ENCODE measurements at regions not wholly inside any gene's neighbourhood (a gene's known extent, or its start where the extent isn't known, plus 50 kb on each side); places are given as distances from the start of the nearest gene placed in this dataset.

DNA sequence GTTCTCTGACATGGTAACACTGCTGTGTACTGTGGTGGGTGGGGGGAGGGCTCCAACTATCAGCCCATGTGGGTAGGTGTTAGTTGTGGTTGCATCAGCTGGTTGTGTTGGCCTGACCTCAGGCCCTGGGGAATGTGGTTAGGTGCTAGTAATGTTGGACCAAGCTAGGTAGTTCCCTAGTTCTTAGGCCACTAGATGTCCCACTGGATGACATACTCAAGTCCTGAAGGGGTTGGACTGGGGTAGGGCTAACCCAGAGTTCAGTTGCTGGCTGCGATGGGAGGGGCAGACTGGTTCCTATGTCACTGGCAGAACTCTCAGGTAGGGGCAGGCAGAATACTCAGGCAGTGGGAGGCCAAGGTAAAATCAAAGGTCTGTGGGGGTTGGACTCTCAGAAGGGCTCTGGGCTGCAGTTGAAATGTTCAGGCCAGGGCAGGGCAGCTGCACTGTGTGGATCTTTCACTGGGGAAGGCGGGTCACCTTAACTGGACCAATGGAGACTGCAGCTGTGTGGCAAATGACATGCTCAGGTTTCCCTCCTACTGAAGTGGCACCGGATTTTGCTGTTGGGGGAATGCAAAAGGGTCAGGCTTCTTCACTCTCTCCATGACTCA is 870.7 kb downstream of the LRRIQ3 start:
- Histone ChIP-seq H3K27me3 (replicated peaks in 1 of 4; ENCODE audit: control extremely low read depth in 1 of 4, control insufficient read depth in 3 of 4, insufficient read depth in 4 of 4, low read length in 3 of 4) (no peaks in the 10 kb centered on the region), H3K79me2 (ENCODE audit: control insufficient read depth, insufficient read depth, low read length) (no peaks in the 10 kb centered on the region), H4K20me1 (ENCODE audit: control insufficient read depth, insufficient read depth, low read length, poor library complexity, severe bottlenecking) (no peaks in the 10 kb centered on the region), H3K9me3 (ENCODE audit: control extremely low read depth in 1 of 3, control insufficient read depth in 2 of 3, insufficient read depth in 1 of 3, low read length in 2 of 3) (peaks cover 0 to 19% (median 6%) of the 10 kb centered on the region in 3 donors), H3K9ac (ENCODE audit: low read length) (no peak overlapping the region), H2AFZ (ENCODE audit: insufficient read depth, low read depth, low read length, poor library complexity, severe bottlenecking) (no peak overlapping the region), H3K4me1 (ENCODE audit: control insufficient read depth in 2 of 2, insufficient read depth in 2 of 2, low read length in 2 of 2) (no peaks in the 10 kb centered on the region), H3K36me3 (replicated peaks in 1 of 2; ENCODE audit: control extremely low read depth in 1 of 2, control insufficient read depth in 1 of 2, extremely low read depth in 1 of 2, insufficient read depth in 2 of 2, low read length in 1 of 2) (no peaks in the 10 kb centered on the region), H3K27ac (ENCODE audit: low read length in 2 of 2) (no peak overlapping the region), H3K4me3 (ENCODE audit: control extremely low read depth in 1 of 5, extremely low read depth in 1 of 5, insufficient read depth in 1 of 5, low read depth in 2 of 5, low read length in 4 of 5) (no peak overlapping the region), H3K4me2 (replicated peaks; ENCODE audit: low read depth, low read length, poor library complexity, severe bottlenecking) (no peak overlapping the region)
- TF ChIP-seq EZH2 (IDR thresholded peaks at IDR 0.05; ENCODE audit: borderline replicate concordance, insufficient read depth, low read depth, low read length, poor library complexity, severe bottlenecking), result no peak
- TF ChIP-seq, protein P1, sequence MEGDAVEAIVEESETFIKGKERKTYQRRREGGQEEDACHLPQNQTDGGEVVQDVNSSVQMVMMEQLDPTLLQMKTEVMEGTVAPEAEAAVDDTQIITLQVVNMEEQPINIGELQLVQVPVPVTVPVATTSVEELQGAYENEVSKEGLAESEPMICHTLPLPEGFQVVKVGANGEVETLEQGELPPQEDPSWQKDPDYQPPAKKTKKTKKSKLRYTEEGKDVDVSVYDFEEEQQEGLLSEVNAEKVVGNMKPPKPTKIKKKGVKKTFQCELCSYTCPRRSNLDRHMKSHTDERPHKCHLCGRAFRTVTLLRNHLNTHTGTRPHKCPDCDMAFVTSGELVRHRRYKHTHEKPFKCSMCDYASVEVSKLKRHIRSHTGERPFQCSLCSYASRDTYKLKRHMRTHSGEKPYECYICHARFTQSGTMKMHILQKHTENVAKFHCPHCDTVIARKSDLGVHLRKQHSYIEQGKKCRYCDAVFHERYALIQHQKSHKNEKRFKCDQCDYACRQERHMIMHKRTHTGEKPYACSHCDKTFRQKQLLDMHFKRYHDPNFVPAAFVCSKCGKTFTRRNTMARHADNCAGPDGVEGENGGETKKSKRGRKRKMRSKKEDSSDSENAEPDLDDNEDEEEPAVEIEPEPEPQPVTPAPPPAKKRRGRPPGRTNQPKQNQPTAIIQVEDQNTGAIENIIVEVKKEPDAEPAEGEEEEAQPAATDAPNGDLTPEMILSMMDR (IDR thresholded peaks at IDR 0.05), result no peak
- Mint-ChIP-seq H3K4me3 (no peak overlapping the region), H3K27ac (no peak overlapping the region), H3K9me3 (ENCODE audit: insufficient read depth) (peaks cover 6% of the 10 kb centered on the region), H3K4me1 (no peaks in the 10 kb centered on the region), H3K27me3 (no peaks in the 10 kb centered on the region)
- intact Hi-C loops (cut with micrococcal nuclease), result no loop called here
- DNase-seq, result no peak
- ATAC-seq (ENCODE audit: low read depth), result no peak
- 90% methylated on average over 2 of the region's 3 CpGs for WGBS (ENCODE audit: insufficient coverage)
- ChIA-PET CTCF (no interaction called here), POLR2A (no interaction called here)

DNA sequence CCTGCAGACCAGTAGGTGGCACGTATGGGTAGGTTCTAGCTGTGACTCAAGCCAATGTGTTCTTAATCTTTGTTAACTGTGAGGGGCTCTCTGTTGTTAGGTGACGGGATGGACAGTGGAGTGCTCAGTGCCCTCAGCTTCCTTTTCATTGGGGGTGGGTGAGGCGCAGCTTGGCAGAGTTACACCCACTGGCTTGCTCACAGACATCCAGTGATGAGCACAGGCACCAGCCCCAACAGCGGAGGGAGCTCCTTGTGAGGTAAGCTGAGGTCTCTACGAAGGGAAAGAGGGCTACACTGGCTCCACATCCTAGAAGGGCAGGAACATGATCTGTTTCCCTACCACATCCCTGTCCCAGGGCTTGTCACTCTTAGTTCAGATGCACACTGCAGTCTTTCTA is 871.3 kb downstream of the LRRIQ3 start:
- Histone ChIP-seq H2AFZ (ENCODE audit: insufficient read depth, low read depth, low read length, poor library complexity, severe bottlenecking) (no peak overlapping the region), H3K4me2 (replicated peaks; ENCODE audit: low read depth, low read length, poor library complexity, severe bottlenecking) (no peak overlapping the region), H3K27me3 (replicated peaks in 1 of 4; ENCODE audit: control extremely low read depth in 1 of 4, control insufficient read depth in 3 of 4, insufficient read depth in 4 of 4, low read length in 3 of 4) (no peaks in the 10 kb centered on the region), H3K27ac (ENCODE audit: low read length in 2 of 2) (no peak overlapping the region), H4K20me1 (ENCODE audit: control insufficient read depth, insufficient read depth, low read length, poor library complexity, severe bottlenecking) (no peaks in the 10 kb centered on the region), H3K9ac (ENCODE audit: low read length) (no peak overlapping the region), H3K9me3 (ENCODE audit: control extremely low read depth in 1 of 3, control insufficient read depth in 2 of 3, insufficient read depth in 1 of 3, low read length in 2 of 3) (peaks cover 0 to 19% (median 3%) of the 10 kb centered on the region in 3 donors), H3K4me1 (ENCODE audit: control insufficient read depth in 2 of 2, insufficient read depth in 2 of 2, low read length in 2 of 2) (no peaks in the 10 kb centered on the region), H3K4me3 (ENCODE audit: control extremely low read depth in 1 of 5, extremely low read depth in 1 of 5, insufficient read depth in 1 of 5, low read depth in 2 of 5, low read length in 4 of 5) (no peak overlapping the region), H3K79me2 (ENCODE audit: control insufficient read depth, insufficient read depth, low read length) (no peaks in the 10 kb centered on the region), H3K36me3 (replicated peaks in 1 of 2; ENCODE audit: control extremely low read depth in 1 of 2, control insufficient read depth in 1 of 2, extremely low read depth in 1 of 2, insufficient read depth in 2 of 2, low read length in 1 of 2) (no peaks in the 10 kb centered on the region)
- H3K27me3 Mint-ChIP-seq, result no peaks in the 10 kb centered on the region
- POLR2A ChIA-PET, result no interaction called here
- H3K27ac Mint-ChIP-seq, result no peak overlapping the region
- no peaks in the 10 kb centered on the region for H3K4me1 Mint-ChIP-seq
- DNase-seq (no peak), ATAC-seq (ENCODE audit: low read depth) (no peak)
- 90% methylated on average over 5 of the region's 5 CpGs for WGBS (ENCODE audit: insufficient coverage)
- H3K9me3 Mint-ChIP-seq (ENCODE audit: insufficient read depth), result peaks cover 5% of the 10 kb centered on the region
- CTCF ChIA-PET, result no interaction called here
- intact Hi-C loops (cut with micrococcal nuclease), result no loop called here
- TF ChIP-seq, protein P1 (IDR thresholded peaks at IDR 0.05), result no peak
- no peak for TF ChIP-seq EZH2 (IDR thresholded peaks at IDR 0.05; ENCODE audit: borderline replicate concordance, insufficient read depth, low read depth, low read length, poor library complexity, severe bottlenecking)
- H3K4me3 Mint-ChIP-seq, result no peak overlapping the region

Data from B cell (primary cell).